ENCODE measurements at regions not wholly inside any gene's neighbourhood (a gene's known extent, or its start where the extent isn't known, plus 50 kb on each side); places are given as distances from the start of the nearest gene placed in this dataset.

GRCh38 chr11:69873166-69874077 is 54.2 kb upstream of the FGF3 start:
- no TSS peak for BruUV-seq (replicated peaks)
- no peak overlapping the region for H3K4me3 ChIP-seq (ENCODE audit: low read depth in 2 of 2, low read length in 2 of 2)
- H3K9me3 ChIP-seq (ENCODE audit: control insufficient read depth, insufficient read depth, low read depth, low read length), result no peaks in the 10 kb centered on the region
- no peaks in the 10 kb centered on the region for H3K4me1 ChIP-seq (ENCODE audit: control insufficient read depth, insufficient read depth, low read length)
- H3K27me3 ChIP-seq (ENCODE audit: control insufficient read depth, insufficient read depth, low read length), result no peaks in the 10 kb centered on the region; the same call in 1 of the 2 replicates
- CTCF ChIA-PET, result interaction anchor here (0.6 kb wide), 1 partner anchor 55 kb away, joined by 4 read pairs; no protein-coding TSS in a partner anchor
- H3K36me3 ChIP-seq (ENCODE audit: control insufficient read depth, insufficient read depth, low read length), result no peaks in the 10 kb centered on the region
- in situ Hi-C loops (cut with HindIII; ENCODE audit: low pct_unique_long_range_greater_than_20kb, low sequenced_read_pairs), result no loop called here
- no peak overlapping the region for H3K27ac ChIP-seq (ENCODE audit: low read length)
- DNase-seq (ENCODE audit: low read depth, low spot score) (no peak), ATAC-seq (0 out of 2 replicates have a peak, but pooled peaks have one; percentile 55)
- TF ChIP-seq TCF7L2 (IDR thresholded peaks at IDR 0.05; ENCODE audit: low read depth, low read length) (no peak), CTCF (IDR thresholded peaks at IDR 0.05) (no peak), POLR2AphosphoS5 (IDR thresholded peaks at IDR 0.05; ENCODE audit: low read depth, low read length) (no peak)
- POLR2A ChIA-PET, result no interaction called here
- intact Hi-C loops (cut with micrococcal nuclease; ENCODE audit: unreplicated experiment), result no loop called here

GRCh38 chr11:69874178-69874983 is 55.2 kb upstream of the FGF3 start:
- BruUV-seq (replicated peaks), result no TSS peak
- Histone ChIP-seq H3K36me3 (ENCODE audit: control insufficient read depth, insufficient read depth, low read length) (no peaks in the 10 kb centered on the region), H3K4me1 (ENCODE audit: control insufficient read depth, insufficient read depth, low read length) (no peaks in the 10 kb centered on the region), H3K4me3 (ENCODE audit: low read depth in 2 of 2, low read length in 2 of 2) (no peak overlapping the region), H3K27me3 (ENCODE audit: control insufficient read depth, insufficient read depth, low read length) (no peaks in the 10 kb centered on the region; the same call in 1 of the 2 replicates), H3K9me3 (ENCODE audit: control insufficient read depth, insufficient read depth, low read depth, low read length) (no peaks in the 10 kb centered on the region), H3K27ac (ENCODE audit: low read length) (no peak overlapping the region)
- ChIA-PET POLR2A (no interaction called here), CTCF (interaction anchor here (0.6 kb wide), 1 partner anchor 14 kb away, joined by 3 read pairs; no protein-coding TSS in a partner anchor)
- TF ChIP-seq SIN3A (IDR thresholded peaks at IDR 0.05; ENCODE audit: borderline replicate concordance, insufficient read depth, low read depth, low read length) (no peak), CTCF (IDR thresholded peaks at IDR 0.05) (no peak), REST (IDR thresholded peaks at IDR 0.05; ENCODE audit: insufficient read depth in 1 of 2, low read depth in 2 of 2, low read length in 1 of 2) (no peak), TCF7L2 (IDR thresholded peaks at IDR 0.05; ENCODE audit: low read depth, low read length) (no peak), POLR2AphosphoS5 (IDR thresholded peaks at IDR 0.05; ENCODE audit: low read depth, low read length) (no peak)
- intact Hi-C loops (cut with micrococcal nuclease; ENCODE audit: unreplicated experiment), result no loop called here
- no peak for DNase-seq (ENCODE audit: low read depth, low spot score)
- in situ Hi-C loops (cut with HindIII; ENCODE audit: low pct_unique_long_range_greater_than_20kb, low sequenced_read_pairs), result no loop called here
- no peak for ATAC-seq

Measured in Panc1 (cell line).